MCF 10A (cell line): ENCODE measurements at regions not wholly inside any gene's neighbourhood (a gene's known extent, or its start where the extent isn't known, plus 50 kb on each side); places are given as distances from the start of the nearest gene placed in this dataset.
A peak's percentile ranks its signal among the peaks of the same experiment; 100 is the strongest.

ENCODE experiments used
- BruUV-seq: library from RNA; stranded (reverse); fragments of 400-500 nt; replicated peaks from 2 replicates; lab custom pipeline; 2021; lab: Mats Ljungman, UMichigan
- CTCF ChIA-PET: fragments of 300-600 bp; sonication (Branson Sonifier 250); formaldehyde crosslinking; extraction: SDS; loops from one replicate; lab custom pipeline; 2021; ENCODE audit warnings: antibody characterized with exemption, inconsistent platforms; lab: Yijun Ruan, JAX
- POLR2A ChIA-PET: fragments of 300-600, 350-650 bp; sonication (Branson Sonifier 250); formaldehyde crosslinking; extraction: SDS; loops from one replicate; lab custom pipeline; 2020; ENCODE audit warnings: antibody characterized with exemption, inconsistent platforms; lab: Yijun Ruan, JAX
- DNase-seq: peaks from one replicate; pipeline ENCODE4 v3.0.0-alpha.2; 2018; ENCODE audit not compliant: unreplicated experiment
- H3K27ac Mint-ChIP-seq: one replicate; pipeline ENCODE4 v1.8.0; 2022; ENCODE audit warnings: mild to moderate bottlenecking, low read depth, mixed read lengths; ENCODE audit not compliant: unreplicated experiment
- H3K27me3 Mint-ChIP-seq: one replicate; pipeline ENCODE4 v1.8.0; 2022; ENCODE audit warnings: mixed read lengths; ENCODE audit not compliant: insufficient read depth, unreplicated experiment
- H3K36me3 Mint-ChIP-seq: one replicate; pipeline ENCODE4 v1.8.0; 2022; ENCODE audit warnings: mild to moderate bottlenecking, moderate library complexity, mixed read lengths; ENCODE audit not compliant: insufficient read depth, unreplicated experiment
- H3K4me1 Mint-ChIP-seq: one replicate; pipeline ENCODE4 v1.8.0; 2022; ENCODE audit warnings: mixed read lengths; ENCODE audit not compliant: insufficient read depth, unreplicated experiment
- H3K4me3 Mint-ChIP-seq: one replicate; pipeline ENCODE4 v1.8.0; 2022; ENCODE audit warnings: mild to moderate bottlenecking, moderate library complexity, mixed read lengths; ENCODE audit not compliant: unreplicated experiment
- H3K9me3 Mint-ChIP-seq: one replicate; pipeline ENCODE4 v1.8.0; 2022; ENCODE audit warnings: mixed read lengths; ENCODE audit not compliant: unreplicated experiment
- CTCF ChIP-seq: fragments of 200-600 bp; IDR thresholded peaks from one replicate; pipeline ENCODE4 v1.8.0; 2022; ENCODE audit warnings: antibody characterized with exemption, mild to moderate bottlenecking; ENCODE audit not compliant: unreplicated experiment
- intact Hi-C: fragments of 100-400 bp; cut with micrococcal nuclease; formaldehyde crosslinking; loops from 2 replicates; pipeline ENCODE4 v1.14.1; 2022

DNA sequence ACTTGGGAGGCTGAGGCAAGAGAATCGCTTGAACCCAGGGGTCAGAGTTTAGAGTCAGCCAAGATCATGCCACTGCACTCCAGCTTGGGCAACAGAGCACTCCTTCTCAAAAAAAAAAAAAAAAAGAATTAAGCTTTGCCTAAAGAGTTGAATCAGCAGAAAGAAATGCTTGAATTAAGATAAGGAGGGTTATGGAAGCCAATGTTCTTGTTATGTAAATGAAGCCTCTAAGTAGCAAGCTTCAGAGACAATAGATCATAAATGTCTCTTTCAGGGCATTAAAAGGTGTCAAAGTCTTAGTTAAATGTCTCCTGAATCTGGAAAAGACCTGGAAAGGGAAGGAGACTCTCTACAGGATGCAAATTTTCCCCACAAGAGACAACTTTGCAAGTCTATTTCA is 69.7 kb upstream of the FAM83B start:
- H3K9me3 Mint-ChIP-seq = no peaks in the 10 kb centered on the region
- no peak overlapping the region for H3K4me3 Mint-ChIP-seq
- no peaks in the 10 kb centered on the region for H3K27me3 Mint-ChIP-seq
- ChIA-PET CTCF (no interaction called here), POLR2A (no interaction called here)
- DNase-seq = no peak
- no peaks in the 10 kb centered on the region for H3K4me1 Mint-ChIP-seq
- intact Hi-C loops = no loop called here
- no peak overlapping the region for H3K27ac Mint-ChIP-seq
- TF ChIP-seq CTCF = no peak
- no TSS peak for BruUV-seq
- no peaks in the 10 kb centered on the region for H3K36me3 Mint-ChIP-seq

DNA sequence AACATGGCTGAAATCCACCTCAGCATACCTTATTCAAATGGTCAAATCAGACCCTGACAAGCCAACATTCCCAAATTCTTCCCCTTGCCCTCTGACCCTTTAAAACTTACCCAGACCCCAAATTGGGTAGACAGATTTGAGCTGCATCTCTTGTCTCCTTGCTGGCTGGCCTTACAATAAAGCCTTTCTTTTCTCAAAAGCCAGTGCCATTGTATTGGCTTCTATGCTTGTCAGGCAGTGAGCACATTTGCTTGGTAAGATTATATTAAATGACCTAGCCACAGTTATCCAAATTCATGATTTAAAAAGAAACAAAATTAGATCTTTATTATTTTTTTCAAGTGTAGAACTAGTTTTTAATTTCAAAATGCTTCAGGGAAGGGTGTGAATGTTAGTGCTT is 67.8 kb upstream of the FAM83B start:
- no peak for TF ChIP-seq CTCF
- no TSS peak for BruUV-seq
- H3K9me3 Mint-ChIP-seq = no peaks in the 10 kb centered on the region
- no peaks in the 10 kb centered on the region for H3K36me3 Mint-ChIP-seq
- POLR2A ChIA-PET = no interaction called here
- intact Hi-C loops = no loop called here
- no peak overlapping the region for H3K4me3 Mint-ChIP-seq
- DNase-seq = no peak
- no peaks in the 10 kb centered on the region for H3K27me3 Mint-ChIP-seq
- H3K4me1 Mint-ChIP-seq = no peaks in the 10 kb centered on the region
- no peak overlapping the region for H3K27ac Mint-ChIP-seq
- CTCF ChIA-PET = no interaction called here

- intact Hi-C loops = no loop called here
- Mint-ChIP-seq H3K27ac (no peak overlapping the region), H3K36me3 (no peaks in the 10 kb centered on the region), H3K4me3 (peak overlapping the region; percentile 29), H3K27me3 (no peaks in the 10 kb centered on the region), H3K9me3 (no peaks in the 10 kb centered on the region), H3K4me1 (no peaks in the 10 kb centered on the region)
- TF ChIP-seq CTCF = no peak
- BruUV-seq = no TSS peak
- CTCF ChIA-PET = no interaction called here
- no peak for DNase-seq
- POLR2A ChIA-PET = no interaction called here
Measured at GRCh38 chr6:54784011-54784410, 62.6 kb upstream of the FAM83B start.

- no peak overlapping the region for H3K27ac Mint-ChIP-seq
- ChIA-PET CTCF (interaction anchor here (0.7 to 1.5 kb wide), 2 partner anchors 12 to 74 kb away, joined by 3 to 4 read pairs; no protein-coding TSS in a partner anchor), POLR2A (interaction anchor here (0.6 kb wide), 1 partner anchor 54 kb away, joined by 3 read pairs; no protein-coding TSS in a partner anchor)
- H3K4me1 Mint-ChIP-seq = no peaks in the 10 kb centered on the region
- no TSS peak for BruUV-seq
- intact Hi-C loops = no loop called here
- H3K4me3 Mint-ChIP-seq = no peak overlapping the region
- DNase-seq = no peak
- H3K27me3 Mint-ChIP-seq = no peaks in the 10 kb centered on the region
- no peaks in the 10 kb centered on the region for H3K9me3 Mint-ChIP-seq
- H3K36me3 Mint-ChIP-seq = no peaks in the 10 kb centered on the region
- TF ChIP-seq CTCF = no peak
Measured at GRCh38 chr6:54786154-54786553, 60.4 kb upstream of the FAM83B start.
